Mammary epithelial cell (primary cell): ENCODE measurements at regions not wholly inside any gene's neighbourhood (a gene's known extent, or its start where the extent isn't known, plus 50 kb on each side); places are given as distances from the start of the nearest gene placed in this dataset.

ENCODE experiments used
- CTCF ChIP-seq, 2 donors: IDR thresholded peaks in 1 of 2; conservative IDR thresholded peaks in 1 of 2; 2 replicates each; pipeline ENCODE4 v1.5.1; 2011 to 2012; ENCODE audit warnings: inconsistent platforms in 2 of 2, low read length in 2 of 2, mild to moderate bottlenecking in 2 of 2, control low read depth in 1 of 2, low read depth in 1 of 2; ENCODE audit not compliant: insufficient read depth in 1 of 2; ENCODE audit errors: extremely low read depth in 1 of 2
- EZH2 ChIP-seq: IDR thresholded peaks from 2 replicates; pipeline ENCODE4 v1.6.1; 2012; ENCODE audit warnings: low read length, inconsistent platforms, borderline replicate concordance

- TF ChIP-seq EZH2 = no peak
- TF ChIP-seq CTCF (conservative IDR thresholded peaks at IDR 0.05 in 1 of 2, IDR thresholded peaks at IDR 0.05 in 1 of 2; ENCODE audit: extremely low read depth in 1 of 2, insufficient read depth in 1 of 2, low read depth in 1 of 2, low read length in 2 of 2) = no peak
These were observed 184.0 kb downstream of the GPX5 start for GRCh38 chr6:28709478-28710349.
